ENCODE measurements at regions not wholly inside any gene's neighbourhood (a gene's known extent, or its start where the extent isn't known, plus 50 kb on each side); places are given as distances from the start of the nearest gene placed in this dataset.

- H3K4me1 ChIP-seq (ENCODE audit: low read depth): no peaks in the 10 kb centered on the region
- TF ChIP-seq CTCF (IDR thresholded peaks at IDR 0.05; ENCODE audit: low read depth, low read length): no peak
- DNase-seq (ENCODE audit: low read depth in 1 of 2, low spot score in 1 of 2): no peak
- H3K9me3 ChIP-seq (ENCODE audit: low read depth): no peaks in the 10 kb centered on the region
- H3K27ac ChIP-seq: no peak overlapping the region
- no peaks in the 10 kb centered on the region for H3K27me3 ChIP-seq
- H3K4me3 ChIP-seq: no peak overlapping the region
- H3K36me3 ChIP-seq: no peaks in the 10 kb centered on the region
Observed at GRCh38 chr12:77736219-77736965, 94.3 kb upstream of the NAV3 start.

GRCh38 chr12:77734214-77734883, 96.3 kb upstream of the NAV3 start:
- no peaks in the 10 kb centered on the region for H3K27me3 ChIP-seq
- no peak for TF ChIP-seq CTCF (IDR thresholded peaks at IDR 0.05; ENCODE audit: low read depth, low read length)
- no peak overlapping the region for H3K27ac ChIP-seq
- H3K9me3 ChIP-seq (ENCODE audit: low read depth): no peaks in the 10 kb centered on the region
- peak in 1 of 2 donors; percentile 53 for DNase-seq (ENCODE audit: low read depth in 1 of 2, low spot score in 1 of 2)
- H3K4me1 ChIP-seq (ENCODE audit: low read depth): no peaks in the 10 kb centered on the region
- no peak overlapping the region for H3K4me3 ChIP-seq
- H3K36me3 ChIP-seq: no peaks in the 10 kb centered on the region

GRCh38 chr12:77728018-77728417, 102.7 kb upstream of the NAV3 start:
- Histone ChIP-seq H3K27ac (no peak overlapping the region), H3K4me3 (no peak overlapping the region), H3K27me3 (no peaks in the 10 kb centered on the region), H3K4me1 (ENCODE audit: low read depth) (no peaks in the 10 kb centered on the region), H3K36me3 (no peaks in the 10 kb centered on the region), H3K9me3 (ENCODE audit: low read depth) (no peaks in the 10 kb centered on the region)
- no peak for DNase-seq (ENCODE audit: low read depth in 1 of 2, low spot score in 1 of 2)
- no peak for TF ChIP-seq CTCF (IDR thresholded peaks at IDR 0.05; ENCODE audit: low read depth, low read length)

- TF ChIP-seq CTCF (IDR thresholded peaks at IDR 0.05; ENCODE audit: low read depth, low read length): no peak
- Histone ChIP-seq H3K9me3 (ENCODE audit: low read depth) (no peaks in the 10 kb centered on the region), H3K27ac (no peak overlapping the region), H3K27me3 (no peaks in the 10 kb centered on the region), H3K4me1 (ENCODE audit: low read depth) (no peaks in the 10 kb centered on the region), H3K36me3 (no peaks in the 10 kb centered on the region), H3K4me3 (no peak overlapping the region)
- DNase-seq (ENCODE audit: low read depth in 1 of 2, low spot score in 1 of 2): no peak
Observed at GRCh38 chr12:77727442-77728001, 103.2 kb upstream of the NAV3 start.

- Histone ChIP-seq H3K36me3 (no peaks in the 10 kb centered on the region), H3K27ac (no peak overlapping the region), H3K4me1 (ENCODE audit: low read depth) (no peaks in the 10 kb centered on the region), H3K4me3 (no peak overlapping the region), H3K9me3 (ENCODE audit: low read depth) (no peaks in the 10 kb centered on the region), H3K27me3 (no peaks in the 10 kb centered on the region)
- TF ChIP-seq CTCF (IDR thresholded peaks at IDR 0.05; ENCODE audit: low read depth, low read length): no peak
- DNase-seq (ENCODE audit: low read depth in 1 of 2, low spot score in 1 of 2): peak in 1 of 2 donors; percentile 69
Observed at GRCh38 chr12:77725611-77726010, 105.1 kb upstream of the NAV3 start.

Data from cardiac muscle cell (in vitro differentiated cells and primary cell).